BJ (cell line): ENCODE measurements at regions not wholly inside any gene's neighbourhood (a gene's known extent, or its start where the extent isn't known, plus 50 kb on each side); places are given as distances from the start of the nearest gene placed in this dataset.

Experiments
- CTCF ChIA-PET: fragments of 350-600 bp; formaldehyde crosslinking; extraction: SDS; loops from one replicate; lab custom pipeline; 2021; ENCODE audit warnings: antibody characterized with exemption, inconsistent platforms; lab: Yijun Ruan, JAX
- POLR2A ChIA-PET: fragments of 300-600 bp; sonication (Branson Sonifier 250); formaldehyde crosslinking; extraction: SDS; loops from one replicate; lab custom pipeline; 2021; ENCODE audit warnings: antibody characterized with exemption; lab: Charles Lee
- DNase-seq: peaks from one replicate; pipeline ENCODE4 v3.0.0-alpha.2; 2011; ENCODE audit warnings: low read depth
- H3K27me3 ChIP-seq: 2 replicates; pipeline ENCODE4 v1.6.0; 2011; ENCODE audit warnings: low read length; ENCODE audit not compliant: control insufficient read depth, insufficient read depth
- H3K36me3 ChIP-seq: 2 replicates; pipeline ENCODE4 v1.5.1; 2011; ENCODE audit warnings: low read length; ENCODE audit not compliant: control insufficient read depth, insufficient read depth
- H3K4me3 ChIP-seq: 2 replicates; pipeline ENCODE4 v1.5.1; 2011; ENCODE audit warnings: low read depth, mild to moderate bottlenecking, control low read depth, low read length
- TF ChIP-seq, protein P1 (sequence below): IDR thresholded peaks from 2 replicates; pipeline ENCODE4 v1.5.1; 2011; ENCODE audit warnings: low read depth, mild to moderate bottlenecking, control low read depth, inconsistent platforms, low read length, moderate library complexity; ENCODE audit not compliant: insufficient read depth

DNA sequence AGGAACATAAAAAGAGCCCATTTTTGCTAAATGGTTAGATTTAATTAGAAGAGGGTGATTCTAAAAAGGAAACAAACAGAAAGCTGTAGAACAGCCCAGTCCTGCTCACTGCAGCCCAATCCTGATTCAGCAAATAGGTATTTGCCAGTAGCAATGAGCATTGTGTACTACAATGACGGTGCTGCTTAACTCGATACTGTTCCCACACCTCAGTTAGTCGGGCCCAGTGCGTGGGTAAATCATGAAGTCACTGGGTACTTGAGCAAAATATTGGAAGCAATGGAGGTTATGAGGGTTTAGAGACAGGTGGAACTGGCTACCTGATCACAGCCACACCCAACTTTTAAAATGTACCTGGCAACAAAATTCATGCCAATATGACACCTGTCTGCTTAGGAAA lies 101.5 kb upstream of the ADGRL2 start:
- no peaks in the 10 kb centered on the region for H3K27me3 ChIP-seq
- no peak overlapping the region for H3K4me3 ChIP-seq
- CTCF ChIA-PET = no interaction called here
- DNase-seq = no peak
- POLR2A ChIA-PET = interaction anchor here (0.6 kb wide), 1 partner anchor 8 kb away, joined by 4 read pairs; no protein-coding TSS in a partner anchor
- TF ChIP-seq, protein P1, sequence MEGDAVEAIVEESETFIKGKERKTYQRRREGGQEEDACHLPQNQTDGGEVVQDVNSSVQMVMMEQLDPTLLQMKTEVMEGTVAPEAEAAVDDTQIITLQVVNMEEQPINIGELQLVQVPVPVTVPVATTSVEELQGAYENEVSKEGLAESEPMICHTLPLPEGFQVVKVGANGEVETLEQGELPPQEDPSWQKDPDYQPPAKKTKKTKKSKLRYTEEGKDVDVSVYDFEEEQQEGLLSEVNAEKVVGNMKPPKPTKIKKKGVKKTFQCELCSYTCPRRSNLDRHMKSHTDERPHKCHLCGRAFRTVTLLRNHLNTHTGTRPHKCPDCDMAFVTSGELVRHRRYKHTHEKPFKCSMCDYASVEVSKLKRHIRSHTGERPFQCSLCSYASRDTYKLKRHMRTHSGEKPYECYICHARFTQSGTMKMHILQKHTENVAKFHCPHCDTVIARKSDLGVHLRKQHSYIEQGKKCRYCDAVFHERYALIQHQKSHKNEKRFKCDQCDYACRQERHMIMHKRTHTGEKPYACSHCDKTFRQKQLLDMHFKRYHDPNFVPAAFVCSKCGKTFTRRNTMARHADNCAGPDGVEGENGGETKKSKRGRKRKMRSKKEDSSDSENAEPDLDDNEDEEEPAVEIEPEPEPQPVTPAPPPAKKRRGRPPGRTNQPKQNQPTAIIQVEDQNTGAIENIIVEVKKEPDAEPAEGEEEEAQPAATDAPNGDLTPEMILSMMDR = no peak
- no peaks in the 10 kb centered on the region for H3K36me3 ChIP-seq

DNA sequence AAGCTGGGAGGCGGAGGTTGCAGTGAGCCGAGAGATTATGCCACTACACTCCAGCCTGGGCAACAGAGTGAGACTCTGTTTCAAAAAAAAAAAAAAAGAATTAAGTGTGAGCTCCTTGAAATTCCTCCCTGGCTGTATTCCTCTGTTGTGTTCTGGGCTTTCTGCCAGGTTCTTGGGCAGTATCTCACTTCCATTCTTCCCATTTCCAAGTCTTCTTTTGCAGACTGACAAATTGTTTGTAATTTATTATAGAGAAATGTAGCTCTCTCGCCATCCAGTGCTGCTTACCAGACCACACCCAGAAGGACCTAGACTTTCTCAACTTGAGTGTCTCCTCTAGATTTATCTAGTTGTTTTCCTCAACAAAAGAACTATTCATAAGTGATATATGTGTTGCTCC lies 105.0 kb upstream of the ADGRL2 start:
- ChIA-PET CTCF (interaction anchor here (0.6 to 0.7 kb wide), 3 partner anchors 20 to 139 kb away, joined by 3 to 5 read pairs (median 3); no protein-coding TSS in a partner anchor), POLR2A (no interaction called here)
- Histone ChIP-seq H3K4me3 (no peak overlapping the region), H3K36me3 (no peaks in the 10 kb centered on the region), H3K27me3 (no peaks in the 10 kb centered on the region)
- DNase-seq = no peak
- TF ChIP-seq, protein P1 = no peak

DNA sequence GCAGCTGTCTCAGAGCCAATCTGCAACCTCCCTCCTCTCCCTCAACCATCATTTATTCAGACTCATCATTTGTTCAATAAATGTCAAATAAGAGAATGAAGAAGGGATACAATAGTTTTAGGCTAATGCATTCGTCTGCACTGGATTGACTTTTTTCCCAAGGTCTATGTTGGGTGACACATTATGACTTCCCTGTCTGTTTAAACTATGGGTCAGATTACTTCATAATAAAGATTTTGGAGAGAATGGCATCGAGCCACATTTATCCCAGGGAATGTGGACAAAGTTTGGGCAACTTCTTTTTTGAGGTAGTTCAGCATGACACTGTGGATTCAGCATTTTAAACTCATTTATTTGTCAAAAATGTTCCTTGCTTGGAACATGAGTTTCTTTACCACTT lies 107.4 kb upstream of the ADGRL2 start:
- no peak for DNase-seq
- Histone ChIP-seq H3K27me3 (no peaks in the 10 kb centered on the region), H3K4me3 (no peak overlapping the region), H3K36me3 (no peaks in the 10 kb centered on the region)
- CTCF ChIA-PET = no interaction called here
- POLR2A ChIA-PET = no interaction called here
- TF ChIP-seq, protein P1 = no peak

DNA sequence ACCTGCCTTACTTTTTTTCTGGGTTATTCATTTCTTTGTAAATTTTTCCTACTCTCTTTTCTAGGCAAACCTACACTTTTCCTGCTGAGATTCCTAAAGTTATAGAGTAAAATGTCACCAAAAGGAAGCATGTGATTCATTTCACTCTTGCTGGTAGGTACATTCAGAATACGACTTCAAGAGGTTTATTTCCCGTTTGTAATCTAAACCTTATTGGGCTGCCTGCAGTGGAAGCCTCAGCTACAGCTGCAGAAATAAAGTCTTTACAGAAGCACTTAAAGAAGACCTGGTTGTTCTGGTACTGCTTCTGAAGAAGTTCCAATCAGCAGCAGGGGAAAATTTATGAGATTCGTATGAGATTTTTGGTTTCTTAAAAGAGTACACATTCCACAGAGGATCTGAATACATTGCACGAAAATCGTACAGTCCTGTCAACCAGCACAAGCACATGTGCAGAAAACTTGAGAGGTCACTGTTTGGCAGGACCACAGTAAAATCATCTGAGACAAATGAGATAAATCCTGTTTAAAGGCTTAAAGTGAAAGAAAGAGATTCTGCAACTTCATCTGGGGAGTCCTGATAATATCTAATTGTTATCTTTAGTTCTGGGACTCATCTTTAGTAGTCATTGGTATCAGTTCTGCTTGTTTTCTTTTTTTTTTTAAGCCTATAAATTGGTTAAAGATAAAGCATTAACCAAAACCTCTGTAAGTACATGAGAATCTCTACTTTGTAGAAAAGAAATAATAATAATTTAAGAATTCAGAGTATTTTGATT lies 109.9 kb upstream of the ADGRL2 start:
- H3K4me3 ChIP-seq = no peak overlapping the region
- CTCF ChIA-PET = no interaction called here
- H3K36me3 ChIP-seq = no peaks in the 10 kb centered on the region
- DNase-seq = no peak
- no peaks in the 10 kb centered on the region for H3K27me3 ChIP-seq
- POLR2A ChIA-PET = interaction anchor here (1.0 kb wide), 1 partner anchor 8 kb away, joined by 4 read pairs; no protein-coding TSS in a partner anchor
- TF ChIP-seq, protein P1 = no peak

DNA sequence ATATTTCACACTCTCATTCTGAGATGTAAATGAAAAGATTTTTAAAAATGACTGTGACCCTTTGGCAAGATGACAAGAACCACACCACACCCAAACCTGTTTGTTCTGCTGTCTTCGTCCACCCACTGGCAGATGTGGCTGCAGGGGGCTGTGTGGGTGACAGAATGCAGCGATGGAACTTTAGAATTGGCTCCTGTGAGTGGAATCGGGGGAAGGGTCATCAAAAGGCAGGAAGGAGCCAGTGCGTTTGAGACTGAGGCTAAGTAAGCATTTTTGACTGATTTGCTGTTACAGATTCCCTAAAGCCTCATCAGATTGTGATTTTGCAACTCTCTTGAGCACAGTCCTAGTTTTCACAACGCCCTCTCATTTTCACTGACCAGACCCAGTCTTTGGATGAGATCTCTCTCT lies 111.2 kb upstream of the ADGRL2 start:
- ChIA-PET CTCF (no interaction called here), POLR2A (no interaction called here)
- Histone ChIP-seq H3K36me3 (no peaks in the 10 kb centered on the region), H3K4me3 (no peak overlapping the region), H3K27me3 (no peaks in the 10 kb centered on the region)
- TF ChIP-seq, protein P1 = no peak
- no peak for DNase-seq
